Esophagus squamous epithelium (tissue), 5 donors: ENCODE measurements at regions not wholly inside any gene's neighbourhood (a gene's known extent, or its start where the extent isn't known, plus 50 kb on each side); places are given as distances from the start of the nearest gene placed in this dataset.

Source experiments
- DNase-seq: peaks from one replicate; lab custom pipeline; 2025; lab: John Stamatoyannopoulos, UW
- H3K27ac ChIP-seq, 4 donors: fragments of 200-600 bp; sonication (generic); one replicate each; pipeline ENCODE4 v1.5.1; 2016 to 2019; ENCODE audit warnings: mild to moderate bottlenecking in 1 of 4
- H3K27me3 ChIP-seq, 4 donors: fragments of 200-600 bp; sonication (generic); 1 replicate in 3 of 4; 2 replicates in 1 of 4; pipeline versions ENCODE4 v1.5.1 to v1.6.0; 2017 to 2021; ENCODE audit warnings: antibody characterized with exemption in 1 of 4
- H3K36me3 ChIP-seq, 3 donors: fragments of 200-600 bp; sonication (generic); one replicate each; pipeline ENCODE4 v1.5.1; 2016 to 2019
- H3K4me1 ChIP-seq, 3 donors: fragments of 200-600 bp; sonication (generic); one replicate each; pipeline ENCODE4 v1.5.1; 2017 to 2019
- H3K4me3 ChIP-seq, 4 donors: fragments of 200-600 bp; sonication (generic); 1 replicate in 3 of 4; 2 replicates in 1 of 4; pipeline ENCODE4 v1.5.1; 2016 to 2019; ENCODE audit warnings: mild to moderate bottlenecking in 2 of 4, moderate library complexity in 1 of 4
- H3K9me3 ChIP-seq, 3 donors: fragments of 200-600 bp; sonication (generic); one replicate each; pipeline ENCODE4 v1.5.1; 2016 to 2019
- CTCF ChIP-seq, 6 experiments: fragments of 450-650 bp in 4 of 6; fragments of 200-600 bp in 2 of 6; sonication (generic) in 2 of 6; IDR thresholded peaks; one replicate each; pipeline ENCODE4 v1.5.1; 2016 to 2019; ENCODE audit warnings: antibody characterized with exemption in 6 of 6, mild to moderate bottlenecking in 4 of 6, moderate library complexity in 4 of 6
- POLR2A ChIP-seq, 4 donors: fragments of 450-650 bp; IDR thresholded peaks; one replicate each; pipeline ENCODE4 v1.6.1; 2017; ENCODE audit warnings: antibody characterized with exemption in 4 of 4, mild to moderate bottlenecking in 4 of 4, moderate library complexity in 3 of 4
- WGBS, 2 donors: methylation state at CpG; one replicate each; pipeline ENCODE4 v1.1.5; 2018; 5-methylcytosine and 5-hydroxymethylcytosine counted together
- intact Hi-C: fragments of 100-400 bp; cut with DNase I; formaldehyde crosslinking; loops from one replicate; pipeline ENCODE4 v1.15.0; 2022
- donor health status: DM: yes; HTN: yes; CAD: no.

- H3K27ac ChIP-seq: no peak overlapping the region
- no peaks in the 10 kb centered on the region for H3K27me3 ChIP-seq
- no peak overlapping the region for H3K4me3 ChIP-seq
- no peaks in the 10 kb centered on the region for H3K36me3 ChIP-seq
- H3K9me3 ChIP-seq: no peaks in the 10 kb centered on the region
- WGBS, 2 donors: 88 to 89% methylated on average over 4 of the region's 4 CpGs
- TF ChIP-seq POLR2A (IDR thresholded peaks at IDR 0.05) (no peak), CTCF (IDR thresholded peaks at IDR 0.05) (no peak)
- no peak for DNase-seq
- intact Hi-C loops: no loop called here
- peaks cover 0 to 14% (median 0%) of the 10 kb centered on the region in 3 donors for H3K4me1 ChIP-seq
Measured at GRCh38 chr13:39985071-39985470, 329.6 kb downstream of the COG6 start.

- H3K36me3 ChIP-seq: no peaks in the 10 kb centered on the region
- no peaks in the 10 kb centered on the region for H3K27me3 ChIP-seq
- WGBS, 2 donors: 83 to 93% methylated on average over 6 of the region's 6 CpGs
- no peak for DNase-seq
- H3K4me3 ChIP-seq: no peak overlapping the region
- H3K4me1 ChIP-seq: peaks cover 0 to 3% (median 0%) of the 10 kb centered on the region in 3 donors
- H3K27ac ChIP-seq: no peak overlapping the region
- H3K9me3 ChIP-seq: no peaks in the 10 kb centered on the region
- intact Hi-C loops: no loop called here
- TF ChIP-seq CTCF (IDR thresholded peaks at IDR 0.05) (no peak), POLR2A (IDR thresholded peaks at IDR 0.05) (no peak)
Measured at GRCh38 chr13:39988351-39988750, 332.9 kb downstream of the COG6 start.

- no peaks in the 10 kb centered on the region for H3K27me3 ChIP-seq
- no peaks in the 10 kb centered on the region for H3K36me3 ChIP-seq
- no peak overlapping the region for H3K27ac ChIP-seq
- H3K4me3 ChIP-seq: no peak overlapping the region
- no peaks in the 10 kb centered on the region for H3K9me3 ChIP-seq
- no peak for TF ChIP-seq CTCF (IDR thresholded peaks at IDR 0.05)
- TF ChIP-seq POLR2A (IDR thresholded peaks at IDR 0.05): no peak
- H3K4me1 ChIP-seq: no peaks in the 10 kb centered on the region
- intact Hi-C loops: no loop called here
- DNase-seq: no peak
- 86 to 89% methylated on average over 6 of the region's 6 CpGs for WGBS, 2 donors
Measured at GRCh38 chr13:39998166-39998565, 342.7 kb downstream of the COG6 start.

GRCh38 chr13:40002016-40002415 lies 346.6 kb downstream of the COG6 start:
- H3K9me3 ChIP-seq: no peaks in the 10 kb centered on the region
- H3K27me3 ChIP-seq: no peaks in the 10 kb centered on the region
- H3K4me1 ChIP-seq: no peaks in the 10 kb centered on the region
- no peak for DNase-seq
- H3K27ac ChIP-seq: no peak overlapping the region
- H3K36me3 ChIP-seq: no peaks in the 10 kb centered on the region
- H3K4me3 ChIP-seq: no peak overlapping the region
- 74 to 80% methylated on average over 5 of the region's 5 CpGs for WGBS, 2 donors
- intact Hi-C loops: no loop called here
- TF ChIP-seq POLR2A (IDR thresholded peaks at IDR 0.05): no peak
- TF ChIP-seq CTCF (IDR thresholded peaks at IDR 0.05): no peak

- no peaks in the 10 kb centered on the region for H3K9me3 ChIP-seq
- H3K27me3 ChIP-seq: no peaks in the 10 kb centered on the region
- H3K27ac ChIP-seq: no peak overlapping the region
- TF ChIP-seq POLR2A (IDR thresholded peaks at IDR 0.05): no peak
- no peak for TF ChIP-seq CTCF (IDR thresholded peaks at IDR 0.05)
- H3K36me3 ChIP-seq: no peaks in the 10 kb centered on the region
- H3K4me1 ChIP-seq: peaks cover 0 to 10% (median 0%) of the 10 kb centered on the region in 3 donors
- no peak for DNase-seq
- intact Hi-C loops: no loop called here
- WGBS, 2 donors: 80 to 83% methylated on average over 2 of the region's 2 CpGs
- H3K4me3 ChIP-seq: no peak overlapping the region
Measured at GRCh38 chr13:40013554-40013953, 358.1 kb downstream of the COG6 start.
